Prostate gland (tissue), 2 donors: ENCODE measurements at regions not wholly inside any gene's neighbourhood (a gene's known extent, or its start where the extent isn't known, plus 50 kb on each side); places are given as distances from the start of the nearest gene placed in this dataset.

Source experiments
- DNase-seq: peaks from one replicate; pipeline ENCODE4 v3.0.0-alpha.2; 2019; ENCODE audit warnings: low spot score
- H3K27ac ChIP-seq, 2 donors: fragments of 200-600 bp; sonication (generic); 2 replicates each; pipeline ENCODE4 v1.5.1; 2017 to 2019
- H3K27me3 ChIP-seq: fragments of 200-600 bp; sonication (generic); replicated peaks from 2 replicates; pipeline ENCODE4 v1.5.1; 2019; ENCODE audit not compliant: insufficient read depth
- H3K36me3 ChIP-seq, 2 donors: fragments of 200-600 bp; sonication (generic); 1 replicate in 1 of 2; 2 replicates in 1 of 2; pipeline versions ENCODE4 v1.5.1 to v1.8.1; 2017 to 2019
- H3K4me1 ChIP-seq: fragments of 200-600 bp; sonication (generic); replicated peaks from 2 replicates; pipeline ENCODE4 v1.5.1; 2019
- H3K4me3 ChIP-seq, 2 donors: fragments of 200-600 bp; sonication (generic); 2 replicates each; pipeline ENCODE4 v1.5.1; 2017 to 2019
- H3K9me3 ChIP-seq: fragments of 200-600 bp; sonication (generic); 2 replicates; pipeline ENCODE4 v1.5.1; 2017
- CTCF ChIP-seq, 4 experiments: fragments of 200-600 bp in 2 of 4; fragments of 450-650 bp in 2 of 4; sonication (generic) in 2 of 4; IDR thresholded peaks; 1 replicate in 3 of 4; 2 replicates in 1 of 4; pipeline ENCODE4 v1.5.1; 2016 to 2019; ENCODE audit warnings: antibody characterized with exemption in 4 of 4, mild to moderate bottlenecking in 2 of 4, moderate library complexity in 2 of 4
- POLR2A ChIP-seq: fragments of 450-650 bp; IDR thresholded peaks from one replicate; pipeline ENCODE4 v1.6.1; 2016; ENCODE audit warnings: antibody characterized with exemption, mild to moderate bottlenecking
- POLR2AphosphoS5 ChIP-seq: sonication (generic); formaldehyde crosslinking; IDR thresholded peaks from one replicate; pipeline ENCODE4 v1.6.1; 2017; ENCODE audit warnings: antibody characterized with exemption
- whole genome bisulfite sequencing: methylation state at CpG from one replicate; pipeline ENCODE4 v1.1.5; 2018; 5-methylcytosine and 5-hydroxymethylcytosine counted together
- intact Hi-C: fragments of 100-400 bp; cut with DNase I; formaldehyde crosslinking; loops from one replicate; pipeline ENCODE4 v1.14.2; 2022

- Histone ChIP-seq H3K4me1 (no peaks in the 10 kb centered on the region), H3K36me3 (no peaks in the 10 kb centered on the region), H3K27ac (no peak overlapping the region), H3K9me3 (no peaks in the 10 kb centered on the region), H3K4me3 (no peak overlapping the region), H3K27me3 (no peaks in the 10 kb centered on the region)
- DNase-seq, result no peak
- TF ChIP-seq CTCF (IDR thresholded peaks at IDR 0.05) (no peak), POLR2A (no peak), POLR2AphosphoS5 (no peak)
- intact Hi-C loops, result no loop called here
- 85% methylated on average over 11 of the region's 11 CpGs for WGBS
Measured at GRCh38 chr2:41729800-41730364, 317.9 kb upstream of the PKDCC start.

GRCh38 chr2:41735006-41735405, 312.8 kb upstream of the PKDCC start:
- no peaks in the 10 kb centered on the region for H3K27me3 ChIP-seq
- intact Hi-C loops, result no loop called here
- no peak overlapping the region for H3K27ac ChIP-seq
- no peaks in the 10 kb centered on the region for H3K36me3 ChIP-seq
- no peak for DNase-seq
- no peaks in the 10 kb centered on the region for H3K4me1 ChIP-seq
- no peaks in the 10 kb centered on the region for H3K9me3 ChIP-seq
- H3K4me3 ChIP-seq, result no peak overlapping the region
- 84% methylated on average over 1 of the region's 1 CpG for WGBS
- TF ChIP-seq CTCF (IDR thresholded peaks at IDR 0.05) (no peak), POLR2AphosphoS5 (no peak), POLR2A (no peak)

DNA sequence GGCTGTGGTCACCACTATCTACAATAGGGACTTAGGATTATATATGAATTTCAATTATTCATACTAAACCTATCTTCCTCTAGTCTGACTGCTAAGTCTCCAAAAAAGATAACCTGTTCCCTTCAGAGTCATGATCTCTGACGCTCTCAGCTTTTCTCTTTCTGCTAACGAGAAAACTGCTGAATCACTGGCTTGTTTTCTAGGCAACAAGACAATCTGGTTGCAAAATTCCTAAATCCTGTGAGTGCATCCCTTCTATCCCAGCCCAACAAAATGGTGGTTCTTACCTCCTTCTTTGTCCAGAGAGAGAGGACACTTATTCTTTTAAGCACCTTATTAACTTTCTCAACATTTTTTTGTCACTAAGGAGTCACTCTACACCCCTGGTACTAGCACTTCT, 312.3 kb upstream of the PKDCC start:
- no peaks in the 10 kb centered on the region for H3K27me3 ChIP-seq

GRCh38 chr2:41736105-41736567, 311.7 kb upstream of the PKDCC start:
- Histone ChIP-seq H3K27me3 (no peaks in the 10 kb centered on the region), H3K4me3 (no peak overlapping the region), H3K9me3 (no peaks in the 10 kb centered on the region), H3K27ac (no peak overlapping the region), H3K4me1 (no peaks in the 10 kb centered on the region), H3K36me3 (no peaks in the 10 kb centered on the region)
- no peak for DNase-seq
- WGBS, result 86% methylated on average over 5 of the region's 5 CpGs
- no peak for TF ChIP-seq CTCF (IDR thresholded peaks at IDR 0.05)
- no peak for TF ChIP-seq POLR2A
- no peak for TF ChIP-seq POLR2AphosphoS5
- intact Hi-C loops, result no loop called here

More for the DNA sequence above, 312.3 kb upstream of the PKDCC start:
- Histone ChIP-seq H3K36me3 (no peaks in the 10 kb centered on the region), H3K4me3 (no peak overlapping the region), H3K9me3 (no peaks in the 10 kb centered on the region), H3K27ac (no peak overlapping the region), H3K4me1 (no peaks in the 10 kb centered on the region)
- intact Hi-C loops, result no loop called here
- TF ChIP-seq CTCF (IDR thresholded peaks at IDR 0.05) (no peak), POLR2AphosphoS5 (no peak), POLR2A (no peak)
- 79% methylated on average over 2 of the region's 2 CpGs for WGBS
- DNase-seq, result no peak

DNA sequence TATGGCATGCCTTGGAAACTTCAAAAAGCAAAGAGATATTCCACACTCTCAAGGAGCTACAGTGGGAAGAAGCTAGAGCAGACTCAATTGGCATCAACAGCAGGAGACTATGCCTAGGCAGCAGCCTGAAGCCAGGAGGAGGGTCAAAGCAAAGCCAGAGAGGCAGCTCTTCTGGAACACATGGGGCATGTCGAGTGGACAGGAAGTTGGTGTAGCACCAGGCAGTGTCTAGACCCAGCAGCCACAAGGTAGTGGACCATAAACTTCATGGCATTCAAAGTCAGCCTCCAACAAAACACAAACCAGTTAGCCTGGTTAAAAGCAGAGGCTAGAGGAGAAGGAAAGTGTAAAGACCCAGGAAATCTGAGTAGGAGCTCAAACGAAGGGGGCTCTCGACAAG, 311.2 kb upstream of the PKDCC start:
- intact Hi-C loops, result no loop called here

More for the DNA sequence above, 311.2 kb upstream of the PKDCC start:
- H3K27ac ChIP-seq, result no peak overlapping the region
- H3K27me3 ChIP-seq, result no peaks in the 10 kb centered on the region
- no peak overlapping the region for H3K4me3 ChIP-seq
- 64% methylated on average over 3 of the region's 3 CpGs for WGBS
- TF ChIP-seq POLR2AphosphoS5 (no peak), POLR2A (no peak), CTCF (IDR thresholded peaks at IDR 0.05) (no peak)
- DNase-seq, result no peak
- H3K4me1 ChIP-seq, result no peaks in the 10 kb centered on the region
- no peaks in the 10 kb centered on the region for H3K36me3 ChIP-seq
- no peaks in the 10 kb centered on the region for H3K9me3 ChIP-seq
